ENCODE measurements at regions not wholly inside any gene's neighbourhood (a gene's known extent, or its start where the extent isn't known, plus 50 kb on each side); places are given as distances from the start of the nearest gene placed in this dataset.

GRCh38 chr3:31038086-31038739 is 143.8 kb upstream of the GADL1 start:
- DNase-seq (no peak), ATAC-seq (ENCODE audit: low FRiP score in 2 of 2) (no peak)
- Histone ChIP-seq H3K36me3 (no peaks in the 10 kb centered on the region), H3K4me3 (no peak overlapping the region), H3K4me1 (no peaks in the 10 kb centered on the region), H3K27ac (no peak overlapping the region), H3K27me3 (no peaks in the 10 kb centered on the region), H3K9me3 (peaks cover 0 to 11% (median 8%) of the 10 kb centered on the region in 4 donors)
- TF ChIP-seq EP300 (IDR thresholded peaks at IDR 0.05) (no peak), CTCF (IDR thresholded peaks at IDR 0.05) (no peak), POLR2A (IDR thresholded peaks at IDR 0.05) (no peak), POLR2AphosphoS5 (IDR thresholded peaks at IDR 0.05) (no peak)
- WGBS, 2 donors, result 91 to 95% methylated on average over 3 of the region's 3 CpGs

- Histone ChIP-seq H3K9me3 (peaks cover 0 to 13% (median 10%) of the 10 kb centered on the region in 4 donors), H3K27ac (no peak overlapping the region), H3K4me1 (no peaks in the 10 kb centered on the region), H3K4me3 (no peak overlapping the region), H3K27me3 (no peaks in the 10 kb centered on the region), H3K36me3 (no peaks in the 10 kb centered on the region)
- no peak for TF ChIP-seq POLR2A (IDR thresholded peaks at IDR 0.05)
- TF ChIP-seq CTCF (IDR thresholded peaks at IDR 0.05), result no peak
- TF ChIP-seq POLR2AphosphoS5 (IDR thresholded peaks at IDR 0.05), result no peak
- TF ChIP-seq EP300 (IDR thresholded peaks at IDR 0.05), result no peak
- 81 to 85% methylated on average over 1 of the region's 1 CpG for WGBS, 2 donors
- no peak for DNase-seq
- ATAC-seq (ENCODE audit: low FRiP score in 2 of 2), result no peak
Measured at GRCh38 chr3:31039145-31039544, 144.7 kb upstream of the GADL1 start.

- TF ChIP-seq POLR2A (IDR thresholded peaks at IDR 0.05) (no peak), EP300 (IDR thresholded peaks at IDR 0.05) (no peak), CTCF (IDR thresholded peaks at IDR 0.05) (no peak), POLR2AphosphoS5 (IDR thresholded peaks at IDR 0.05) (no peak)
- 57 to 63% methylated on average over 2 of the region's 2 CpGs for WGBS, 2 donors
- DNase-seq, result no peak
- no peaks in the 10 kb centered on the region for H3K36me3 ChIP-seq
- ATAC-seq (ENCODE audit: low FRiP score in 2 of 2), result peak in 1 of 2 donors; percentile 76
- no peaks in the 10 kb centered on the region for H3K27me3 ChIP-seq
- no peaks in the 10 kb centered on the region for H3K4me1 ChIP-seq
- no peak overlapping the region for H3K4me3 ChIP-seq
- H3K27ac ChIP-seq, result no peak overlapping the region
- H3K9me3 ChIP-seq, result peaks cover 0 to 13% (median 10%) of the 10 kb centered on the region in 4 donors
Measured at GRCh38 chr3:31041161-31041978, 146.9 kb upstream of the GADL1 start.

GRCh38 chr3:31043184-31043819 is 148.8 kb upstream of the GADL1 start:
- ATAC-seq (ENCODE audit: low FRiP score in 2 of 2), result peak in 1 of 2 donors; percentile 75
- Histone ChIP-seq H3K27ac (no peak overlapping the region), H3K27me3 (no peaks in the 10 kb centered on the region), H3K4me3 (no peak overlapping the region), H3K4me1 (no peaks in the 10 kb centered on the region), H3K9me3 (peaks cover 0 to 13% (median 10%) of the 10 kb centered on the region in 4 donors), H3K36me3 (no peaks in the 10 kb centered on the region)
- WGBS, 2 donors, result 95 to 99% methylated on average over 3 of the region's 3 CpGs
- TF ChIP-seq CTCF (IDR thresholded peaks at IDR 0.05), result no peak
- no peak for TF ChIP-seq POLR2A (IDR thresholded peaks at IDR 0.05)
- TF ChIP-seq EP300 (IDR thresholded peaks at IDR 0.05), result no peak
- no peak for TF ChIP-seq POLR2AphosphoS5 (IDR thresholded peaks at IDR 0.05)
- no peak for DNase-seq
